Karpas-422 (cell line): ENCODE measurements at regions not wholly inside any gene's neighbourhood (a gene's known extent, or its start where the extent isn't known, plus 50 kb on each side); places are given as distances from the start of the nearest gene placed in this dataset.
A peak's percentile ranks its signal among the peaks of the same experiment; 100 is the strongest.

Source experiments
- DNase-seq: peaks from one replicate; pipeline ENCODE4 v3.0.0-alpha.2; 2015
- H2AFZ ChIP-seq: fragments of 200-600 bp; sonication (generic); 2 replicates; pipeline ENCODE4 v1.6.1; 2014; ENCODE audit warnings: antibody characterized with exemption, low read length, mixed read lengths
- H3K27ac ChIP-seq: fragments of 200-600 bp; sonication (generic); 2 replicates; pipeline ENCODE4 v1.5.1; 2014; ENCODE audit warnings: mild to moderate bottlenecking, low read length, moderate library complexity
- H3K27me3 ChIP-seq: fragments of 200-600 bp; sonication (generic); 2 replicates; pipeline ENCODE4 v1.6.1; 2014; ENCODE audit warnings: low read length, mixed read lengths
- H3K36me3 ChIP-seq: fragments of 200-600 bp; sonication (generic); 2 replicates; pipeline ENCODE4 v1.6.1; 2014; ENCODE audit warnings: low read length, mixed read lengths; ENCODE audit not compliant: insufficient read depth
- H3K4me1 ChIP-seq: fragments of 200-600 bp; sonication (generic); 2 replicates; pipeline ENCODE4 v1.6.1; 2014; ENCODE audit warnings: mild to moderate bottlenecking, low read length, mixed read lengths
- H3K4me2 ChIP-seq: fragments of 200-600 bp; sonication (generic); 2 replicates; pipeline ENCODE4 v1.6.1; 2014; ENCODE audit warnings: low read length, low read depth, mild to moderate bottlenecking; ENCODE audit not compliant: poor library complexity, severe bottlenecking
- H3K4me3 ChIP-seq: fragments of 200-600 bp; sonication (generic); 2 replicates; pipeline ENCODE4 v1.5.1; 2014; ENCODE audit warnings: mild to moderate bottlenecking, antibody characterized with exemption, low read length, mixed read lengths
- H3K79me2 ChIP-seq: fragments of 200-600 bp; sonication (generic); 2 replicates; pipeline ENCODE4 v1.6.1; 2014; ENCODE audit warnings: mild to moderate bottlenecking, low read length, mixed read lengths
- H3K9ac ChIP-seq: fragments of 200-600 bp; sonication (generic); 2 replicates; pipeline ENCODE4 v1.6.0; 2014; ENCODE audit warnings: low read length
- H3K9me2 ChIP-seq: fragments of 200-600 bp; sonication (generic), shearing (Covaris generic); replicated peaks from 2 replicates; pipeline ENCODE4 v1.6.0; 2014; ENCODE audit warnings: mild to moderate bottlenecking, low read length, moderate library complexity; ENCODE audit not compliant: insufficient read depth
- H3K9me3 ChIP-seq: fragments of 300-700, 200-600 bp; sonication (generic); 2 replicates; pipeline ENCODE4 v1.6.1; 2014; ENCODE audit warnings: low read length, mixed read lengths
- H4K20me1 ChIP-seq: fragments of 200-600 bp; sonication (generic); 2 replicates; pipeline ENCODE4 v1.6.1; 2014; ENCODE audit warnings: mild to moderate bottlenecking, antibody characterized with exemption, low read length, low read depth; ENCODE audit not compliant: insufficient read depth

DNA sequence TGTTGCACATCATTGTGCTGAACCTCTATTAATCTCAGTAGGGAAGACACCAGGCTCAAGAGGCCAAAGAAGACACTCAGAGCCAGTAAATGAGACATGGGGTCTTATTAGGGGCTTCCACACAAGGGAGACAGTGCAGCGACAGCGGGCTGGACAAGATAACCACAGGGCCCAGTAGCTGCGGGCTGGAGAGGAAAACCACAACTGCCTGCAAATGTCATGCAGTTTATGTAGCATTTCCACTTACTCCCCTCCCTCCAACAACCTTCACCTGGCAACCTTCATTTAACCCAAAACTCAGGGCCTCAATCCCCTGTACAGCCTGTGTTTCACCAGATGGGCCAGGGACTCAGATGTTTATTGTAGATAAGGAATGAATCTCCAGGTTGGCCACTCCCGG is 185.6 kb downstream of the UTP18 start:
- Histone ChIP-seq H3K27me3 (no peaks in the 10 kb centered on the region), H3K4me1 (no peaks in the 10 kb centered on the region), H2AFZ (no peak overlapping the region), H3K9ac (no peak overlapping the region), H3K27ac (no peak overlapping the region), H4K20me1 (no peaks in the 10 kb centered on the region), H3K4me2 (no peak overlapping the region), H3K9me2 (no peaks in the 10 kb centered on the region), H3K36me3 (no peaks in the 10 kb centered on the region), H3K4me3 (no peak overlapping the region), H3K9me3 (no peaks in the 10 kb centered on the region), H3K79me2 (no peaks in the 10 kb centered on the region)
- no peak for DNase-seq

DNA sequence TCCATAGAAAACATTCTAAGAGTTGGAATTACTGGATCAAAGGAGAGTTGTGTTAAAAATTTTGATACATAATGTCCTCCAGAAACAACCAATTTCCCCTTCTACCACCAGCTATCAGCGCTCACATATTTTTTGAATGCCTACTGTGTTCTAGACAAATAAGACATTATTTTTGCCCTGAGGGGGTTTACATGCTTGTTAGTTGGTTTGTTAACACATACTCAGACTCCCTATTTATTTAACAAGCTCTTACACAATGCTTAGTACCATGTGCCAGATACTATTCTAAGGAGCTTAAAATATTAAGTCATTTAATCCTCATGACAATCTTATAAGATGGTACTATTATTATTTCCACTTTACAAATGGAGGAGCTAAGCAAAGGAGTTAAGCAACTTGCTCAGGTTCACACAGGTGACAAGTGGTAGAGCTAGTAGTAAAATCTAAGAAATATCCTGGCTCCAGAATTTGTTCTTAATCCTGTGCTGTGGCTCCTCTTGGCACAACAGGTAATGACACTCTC is 194.2 kb downstream of the UTP18 start:
- H3K9me3 ChIP-seq = no peaks in the 10 kb centered on the region
- no peaks in the 10 kb centered on the region for H3K9me2 ChIP-seq
- DNase-seq = no peak
- H3K4me1 ChIP-seq = no peaks in the 10 kb centered on the region
- H3K27ac ChIP-seq = no peak overlapping the region
- no peak overlapping the region for H2AFZ ChIP-seq
- no peaks in the 10 kb centered on the region for H3K36me3 ChIP-seq
- H3K79me2 ChIP-seq = no peaks in the 10 kb centered on the region
- no peak overlapping the region for H3K4me2 ChIP-seq
- H3K27me3 ChIP-seq = no peaks in the 10 kb centered on the region
- no peaks in the 10 kb centered on the region for H4K20me1 ChIP-seq
- H3K4me3 ChIP-seq = no peak overlapping the region
- H3K9ac ChIP-seq = no peak overlapping the region

DNA sequence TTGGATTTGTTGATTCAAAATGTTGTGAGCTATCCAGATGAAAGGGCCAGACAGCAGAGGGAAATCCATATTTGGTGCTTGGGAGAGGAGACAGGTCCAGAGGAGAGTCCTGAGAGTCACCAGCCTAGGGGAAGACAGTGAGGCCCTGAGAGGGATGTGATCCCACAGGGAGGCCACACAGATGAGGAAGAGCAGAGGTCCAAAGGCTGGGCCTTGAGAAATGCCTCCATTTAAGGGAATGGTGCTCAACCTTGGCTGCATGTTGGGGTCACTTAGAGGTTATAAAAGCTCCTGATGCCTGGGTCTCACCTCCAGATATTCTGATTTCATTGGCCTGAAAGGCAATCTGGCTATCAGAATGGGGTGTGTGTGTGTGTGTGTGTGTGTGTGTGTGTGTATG is 194.9 kb downstream of the UTP18 start:
- Histone ChIP-seq H3K36me3 (no peaks in the 10 kb centered on the region), H3K79me2 (no peaks in the 10 kb centered on the region), H3K27me3 (no peaks in the 10 kb centered on the region), H4K20me1 (no peaks in the 10 kb centered on the region), H3K9me2 (no peaks in the 10 kb centered on the region), H3K4me3 (no peak overlapping the region), H3K4me1 (no peaks in the 10 kb centered on the region), H3K9ac (no peak overlapping the region), H3K27ac (no peak overlapping the region), H3K9me3 (no peaks in the 10 kb centered on the region), H2AFZ (no peak overlapping the region), H3K4me2 (no peak overlapping the region)
- DNase-seq = no peak

DNA sequence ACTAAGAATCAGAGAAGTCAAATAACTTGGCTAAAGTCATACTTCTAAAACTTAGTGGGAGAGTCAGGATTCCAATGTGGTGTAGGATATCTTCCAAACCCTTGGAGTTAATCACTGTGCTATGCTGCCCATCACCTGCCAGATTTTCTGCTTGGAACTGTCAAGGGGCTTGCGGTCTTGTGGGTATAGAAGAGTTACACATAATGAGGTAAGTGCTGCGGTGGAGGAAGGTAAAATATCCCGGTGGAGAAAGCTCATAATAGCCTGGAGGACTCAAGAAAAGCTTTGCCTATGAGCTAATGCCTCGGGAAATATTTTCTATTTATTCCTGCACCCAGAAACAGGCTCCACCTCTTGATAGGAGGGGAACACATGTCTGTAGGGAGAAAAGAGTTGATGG is 195.6 kb downstream of the UTP18 start:
- Histone ChIP-seq H3K4me2 (no peak overlapping the region), H3K27me3 (no peaks in the 10 kb centered on the region), H3K79me2 (no peaks in the 10 kb centered on the region), H3K4me1 (no peaks in the 10 kb centered on the region), H3K9me3 (no peaks in the 10 kb centered on the region), H3K27ac (no peak overlapping the region), H3K9me2 (no peaks in the 10 kb centered on the region), H4K20me1 (no peaks in the 10 kb centered on the region), H3K4me3 (no peak overlapping the region), H2AFZ (no peak overlapping the region), H3K36me3 (no peaks in the 10 kb centered on the region), H3K9ac (no peak overlapping the region)
- DNase-seq = no peak

DNA sequence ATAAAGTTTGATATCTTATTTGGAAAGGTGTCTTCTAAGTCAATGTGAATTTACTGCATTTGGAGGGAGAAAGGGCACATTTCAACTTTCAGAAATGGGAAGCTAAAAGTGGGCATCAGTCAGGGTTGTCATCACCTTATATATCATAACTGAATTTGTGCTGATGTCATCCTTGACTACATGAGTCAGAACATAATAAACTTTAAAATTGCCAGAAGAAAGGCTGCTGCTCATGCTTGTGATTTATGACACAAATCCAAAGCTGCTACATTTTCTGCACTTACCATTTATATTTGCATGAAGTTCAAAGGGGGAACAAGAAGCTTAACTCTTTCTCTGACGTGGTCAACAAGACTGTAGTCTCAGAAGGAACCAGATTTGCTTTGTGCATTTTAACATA is 196.6 kb downstream of the UTP18 start:
- DNase-seq = no peak
- Histone ChIP-seq H3K9ac (no peak overlapping the region), H3K4me2 (no peak overlapping the region), H2AFZ (no peak overlapping the region), H3K4me1 (no peaks in the 10 kb centered on the region), H3K27me3 (no peaks in the 10 kb centered on the region), H4K20me1 (no peaks in the 10 kb centered on the region), H3K27ac (no peak overlapping the region), H3K4me3 (no peak overlapping the region), H3K36me3 (no peaks in the 10 kb centered on the region), H3K9me3 (no peaks in the 10 kb centered on the region), H3K79me2 (no peaks in the 10 kb centered on the region), H3K9me2 (no peaks in the 10 kb centered on the region)

DNA sequence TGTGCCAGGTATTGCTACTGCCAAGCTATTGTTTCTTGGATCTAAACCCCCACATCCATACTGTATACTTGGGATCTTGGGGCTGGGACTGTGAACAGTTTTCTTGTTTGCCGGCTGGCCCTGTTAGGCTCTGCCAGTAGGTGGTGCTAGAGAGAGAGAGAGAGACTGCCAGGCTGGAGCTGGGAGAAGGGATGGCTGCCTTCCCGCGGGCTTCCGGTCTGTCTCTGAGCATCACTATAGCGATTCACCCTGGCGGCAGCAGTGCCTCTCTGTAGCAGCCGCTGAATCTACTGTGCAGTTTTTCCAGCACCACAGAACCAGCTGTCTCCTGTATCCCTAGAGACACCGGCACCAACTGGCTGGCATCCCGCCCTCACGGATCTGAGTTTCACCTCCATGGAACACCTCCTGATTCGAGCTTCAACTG is 201.2 kb downstream of the UTP18 start:
- no peaks in the 10 kb centered on the region for H3K9me3 ChIP-seq
- no peak overlapping the region for H3K4me2 ChIP-seq
- H3K9me2 ChIP-seq = no peaks in the 10 kb centered on the region
- no peaks in the 10 kb centered on the region for H3K4me1 ChIP-seq
- no peak overlapping the region for H2AFZ ChIP-seq
- H3K79me2 ChIP-seq = no peaks in the 10 kb centered on the region
- no peak overlapping the region for H3K9ac ChIP-seq
- no peaks in the 10 kb centered on the region for H3K27me3 ChIP-seq
- no peak overlapping the region for H3K4me3 ChIP-seq
- no peak overlapping the region for H3K27ac ChIP-seq
- peak; percentile 81 for DNase-seq
- no peaks in the 10 kb centered on the region for H3K36me3 ChIP-seq
- no peaks in the 10 kb centered on the region for H4K20me1 ChIP-seq

DNA sequence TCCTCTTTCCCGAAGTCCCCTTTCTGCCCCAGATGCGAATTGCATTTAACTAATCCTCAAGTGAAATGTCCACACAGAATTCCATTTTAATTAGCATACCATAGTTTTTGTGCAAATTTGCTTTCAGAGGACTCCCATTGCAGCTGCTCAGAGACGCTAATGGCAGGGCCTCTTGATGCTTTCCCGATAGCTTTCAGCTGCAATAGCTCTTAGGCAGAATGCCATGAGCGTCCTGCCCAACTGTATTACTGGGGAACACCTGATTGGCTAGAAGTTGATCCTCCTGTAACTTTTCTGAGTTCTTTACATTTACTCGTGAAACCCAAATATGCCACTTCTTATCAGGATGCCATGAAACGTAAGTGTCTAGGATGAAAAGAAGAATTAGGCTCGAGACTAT is 203.0 kb downstream of the UTP18 start:
- Histone ChIP-seq H3K36me3 (no peaks in the 10 kb centered on the region), H3K4me1 (no peaks in the 10 kb centered on the region), H2AFZ (no peak overlapping the region), H3K27me3 (no peaks in the 10 kb centered on the region), H3K9me2 (no peaks in the 10 kb centered on the region), H3K9ac (no peak overlapping the region), H3K4me3 (no peak overlapping the region), H3K79me2 (no peaks in the 10 kb centered on the region), H3K4me2 (no peak overlapping the region), H4K20me1 (no peaks in the 10 kb centered on the region), H3K27ac (no peak overlapping the region), H3K9me3 (no peaks in the 10 kb centered on the region)
- DNase-seq = no peak

DNA sequence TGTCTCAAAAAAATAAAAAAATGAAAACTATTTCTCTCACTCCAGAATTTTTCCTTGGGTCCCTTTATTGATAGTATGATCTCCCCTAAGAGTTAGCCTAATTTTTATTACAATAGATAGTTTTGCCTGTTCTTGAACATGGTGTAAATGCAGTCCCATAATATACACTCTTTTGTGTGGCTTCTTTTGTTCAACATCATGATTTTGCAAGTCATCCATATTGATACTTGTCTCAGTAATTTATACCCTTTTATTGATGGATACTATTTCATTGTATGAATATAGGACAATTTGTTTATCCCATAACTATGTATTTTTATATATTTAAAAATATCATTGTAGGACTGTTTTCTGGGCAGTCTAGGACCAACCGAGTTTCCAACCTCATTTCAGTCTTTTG is 207.0 kb downstream of the UTP18 start:
- Histone ChIP-seq H3K9me3 (no peaks in the 10 kb centered on the region), H3K4me2 (no peak overlapping the region), H3K27ac (no peak overlapping the region)

DNA sequence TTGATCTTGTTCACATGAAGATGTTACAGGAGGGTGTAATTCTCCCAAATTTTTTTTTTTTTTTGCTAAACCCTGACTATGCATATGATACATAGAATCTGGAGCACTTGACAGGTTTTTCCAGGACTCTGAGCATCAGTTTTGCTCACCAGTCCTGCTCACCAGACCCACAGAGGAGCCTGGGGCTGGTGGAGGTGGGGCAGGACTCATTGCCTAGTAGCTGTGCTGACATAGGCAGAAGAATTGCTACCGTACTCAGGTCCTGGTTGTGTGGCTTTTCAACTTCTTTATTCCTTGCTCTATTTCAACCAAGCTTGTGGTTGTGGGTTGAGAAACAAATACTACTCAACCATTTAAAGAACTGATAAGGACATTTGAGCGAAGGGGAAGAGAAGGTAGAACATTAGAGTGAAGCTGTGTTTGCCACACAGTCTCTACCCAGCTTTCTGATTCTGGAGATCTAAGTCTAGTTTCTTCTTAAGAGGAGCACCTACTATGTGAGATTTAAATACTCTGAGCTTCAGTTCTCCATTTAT is 212.4 kb downstream of the UTP18 start:
- no peaks in the 10 kb centered on the region for H3K36me3 ChIP-seq
- H3K4me3 ChIP-seq = no peak overlapping the region
- no peak overlapping the region for H2AFZ ChIP-seq
- no peaks in the 10 kb centered on the region for H3K4me1 ChIP-seq
- no peaks in the 10 kb centered on the region for H4K20me1 ChIP-seq
- H3K79me2 ChIP-seq = no peaks in the 10 kb centered on the region
- no peaks in the 10 kb centered on the region for H3K27me3 ChIP-seq
- H3K27ac ChIP-seq = no peak overlapping the region
- DNase-seq = no peak
- H3K9ac ChIP-seq = no peak overlapping the region
- no peaks in the 10 kb centered on the region for H3K9me3 ChIP-seq
- H3K9me2 ChIP-seq = no peaks in the 10 kb centered on the region
- no peak overlapping the region for H3K4me2 ChIP-seq

More for the DNA sequence above, 207.0 kb downstream of the UTP18 start:
- H3K9me2 ChIP-seq = no peaks in the 10 kb centered on the region
- no peak overlapping the region for H3K9ac ChIP-seq
- H3K27me3 ChIP-seq = no peaks in the 10 kb centered on the region
- no peak for DNase-seq
- no peaks in the 10 kb centered on the region for H3K36me3 ChIP-seq
- no peak overlapping the region for H3K4me3 ChIP-seq
- H3K79me2 ChIP-seq = no peaks in the 10 kb centered on the region
- H4K20me1 ChIP-seq = no peaks in the 10 kb centered on the region
- H2AFZ ChIP-seq = no peak overlapping the region
- no peaks in the 10 kb centered on the region for H3K4me1 ChIP-seq
